Coronary artery (tissue), 2 donors: ENCODE measurements at regions not wholly inside any gene's neighbourhood (a gene's known extent, or its start where the extent isn't known, plus 50 kb on each side); places are given as distances from the start of the nearest gene placed in this dataset.
"Not testable (repeated sequence)": the region's sequence is repeated elsewhere in the genome, so short reads cannot be mapped to it uniquely, and the experiment has no call there.

ENCODE experiments used
- DNase-seq: peaks from one replicate; pipeline ENCODE4 v3.0.0-alpha.2; 2017; ENCODE audit warnings: low spot score
- H3K27ac ChIP-seq, 2 donors: fragments of 200-600 bp; sonication (generic); one replicate each; pipeline ENCODE4 v1.5.1; 2016 to 2019
- H3K4me3 ChIP-seq: fragments of 200-600 bp; sonication (generic); 2 replicates; pipeline ENCODE4 v1.5.1; 2016; ENCODE audit warnings: mild to moderate bottlenecking, moderate library complexity
- CTCF ChIP-seq: fragments of 200-600 bp; sonication (generic); IDR thresholded peaks from one replicate; pipeline ENCODE4 v1.5.1; 2019; ENCODE audit warnings: antibody characterized with exemption

DNA sequence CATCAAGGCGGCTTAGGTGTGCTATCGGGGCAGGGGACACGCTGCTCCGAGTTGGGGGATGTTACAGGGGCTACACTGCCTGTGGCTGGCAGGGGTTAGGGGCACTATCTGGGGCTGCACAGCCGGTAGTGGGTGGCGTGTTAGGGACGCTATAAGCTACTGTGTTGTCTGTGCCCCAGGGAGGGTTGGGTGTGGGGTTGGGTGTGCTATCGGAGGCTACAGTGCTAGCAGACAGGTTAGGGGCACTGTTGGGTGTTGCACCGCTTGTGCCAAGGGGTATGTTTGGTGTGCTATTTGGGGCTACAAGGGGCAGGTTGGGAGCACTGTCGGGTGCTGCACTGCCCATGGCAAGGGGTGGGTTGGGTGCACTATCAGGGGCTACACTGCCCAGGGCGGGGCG, 120.2 kb upstream of the VPREB1 start:
- H3K27ac ChIP-seq, result no peak overlapping the region
- no peak for TF ChIP-seq CTCF
- no peak overlapping the region for H3K4me3 ChIP-seq
- no peak for DNase-seq

DNA sequence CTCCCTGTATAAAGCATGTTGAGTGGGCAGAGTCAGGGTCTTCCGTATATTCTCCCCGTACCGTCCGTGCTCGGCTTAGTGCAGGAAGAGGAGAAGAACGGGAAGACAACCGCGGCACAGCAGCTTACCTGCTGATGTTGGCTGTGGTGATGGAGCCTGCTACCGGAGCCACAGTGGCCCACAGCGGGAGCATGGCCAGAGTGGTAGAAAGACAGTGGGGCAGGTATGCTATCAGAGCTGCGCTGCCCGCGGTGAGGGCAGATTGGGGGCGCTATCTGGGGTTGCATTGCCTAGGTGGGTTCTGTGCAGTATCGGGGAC, 120.7 kb upstream of the VPREB1 start:
- TF ChIP-seq CTCF, result no peak
- no peak overlapping the region for H3K4me3 ChIP-seq
- no peak for DNase-seq

DNA sequence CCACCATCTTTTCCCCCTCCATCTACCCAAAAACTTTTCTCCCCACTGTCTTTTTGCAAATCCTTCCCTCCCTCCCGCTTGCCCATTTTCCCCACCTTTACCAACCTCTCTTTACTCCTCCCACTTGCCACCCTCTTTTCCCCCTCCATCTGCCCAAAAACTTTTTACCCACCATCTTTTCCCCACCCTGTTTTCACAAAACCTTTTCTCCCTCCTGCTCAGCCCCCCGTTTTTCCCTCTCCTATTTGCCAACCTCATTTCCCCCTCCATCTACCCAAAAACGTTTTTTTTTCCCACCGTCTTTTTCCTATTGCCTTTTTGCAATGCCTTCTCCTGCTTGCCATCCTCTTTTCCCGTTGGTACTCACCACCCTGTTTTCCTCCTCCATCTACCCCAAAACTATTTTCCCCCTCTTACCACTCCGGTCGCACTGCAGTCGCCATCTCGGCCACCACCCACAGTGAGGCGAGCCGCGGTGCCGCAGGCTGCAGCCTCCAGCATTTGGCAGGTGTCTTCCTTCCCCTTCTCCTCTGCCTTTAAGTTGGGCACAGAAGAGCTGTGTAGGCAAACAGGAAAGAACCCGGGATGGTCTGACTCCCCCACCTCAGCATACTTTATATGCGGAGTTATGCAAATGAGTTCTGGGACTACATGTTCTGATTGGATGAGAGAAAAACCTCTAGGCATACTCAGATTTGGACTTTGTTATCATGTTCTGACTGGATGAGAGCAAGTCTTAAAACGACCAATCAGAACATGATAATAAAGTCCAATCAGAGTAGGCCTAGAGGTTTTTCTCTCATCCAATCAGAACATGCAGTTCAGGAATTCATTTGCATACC, 121.2 kb upstream of the VPREB1 start:
- no peak for TF ChIP-seq CTCF
- H3K27ac ChIP-seq, result no peak overlapping the region
- no peak for DNase-seq
- H3K4me3 ChIP-seq, result no peak overlapping the region

More for the DNA sequence above, 120.7 kb upstream of the VPREB1 start:
- H3K27ac ChIP-seq, result no peak overlapping the region

DNA sequence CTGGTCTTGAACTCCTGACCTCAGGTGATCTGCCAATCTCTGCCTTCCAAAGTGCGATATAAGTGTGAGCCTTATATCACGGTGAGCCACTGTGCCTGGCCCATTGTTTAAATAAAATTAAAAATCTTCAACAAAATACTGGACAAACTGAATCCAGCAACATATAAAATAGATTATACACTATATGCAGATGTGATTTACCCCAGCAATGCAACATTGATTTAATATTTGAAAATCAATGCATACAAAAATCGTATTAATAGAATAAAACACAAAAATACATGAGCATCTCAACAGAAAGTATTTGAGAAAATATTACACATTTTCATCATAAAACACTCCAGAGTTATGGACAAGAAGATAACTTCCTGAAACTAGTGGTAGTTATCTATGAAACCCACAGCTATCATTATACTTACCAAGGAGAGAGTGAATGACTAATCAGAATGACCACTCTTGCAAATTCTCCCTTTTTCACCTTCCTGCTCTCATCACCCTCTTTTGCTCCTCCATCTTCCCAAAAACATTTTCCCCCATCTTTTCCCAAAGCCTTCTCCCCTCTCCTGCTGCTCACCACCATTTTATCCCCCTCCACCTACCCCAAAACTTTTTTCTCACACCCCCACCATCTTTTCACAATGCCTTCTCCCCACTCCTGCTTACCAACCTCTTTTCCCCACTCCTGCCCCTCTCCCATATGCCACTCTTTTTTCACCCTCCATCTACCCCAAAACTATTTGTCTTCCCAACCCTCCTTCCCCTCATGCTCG, 122.1 kb upstream of the VPREB1 start:
- Histone ChIP-seq H3K27ac (no peak overlapping the region), H3K4me3 (no peak overlapping the region)
- DNase-seq, result no peak
- no peak for TF ChIP-seq CTCF

GRCh38 chr22:22121445-22121844, 123.1 kb upstream of the VPREB1 start:
- TF ChIP-seq CTCF, result no peak
- no peak for DNase-seq
- Histone ChIP-seq H3K4me3 (no peak overlapping the region), H3K27ac (no peak overlapping the region)

- H3K27ac ChIP-seq, result no peak overlapping the region
- no peak for TF ChIP-seq CTCF
- H3K4me3 ChIP-seq, result no peak overlapping the region
- DNase-seq, result no peak
Measured at GRCh38 chr22:22120160-22120559, 124.4 kb upstream of the VPREB1 start.

DNA sequence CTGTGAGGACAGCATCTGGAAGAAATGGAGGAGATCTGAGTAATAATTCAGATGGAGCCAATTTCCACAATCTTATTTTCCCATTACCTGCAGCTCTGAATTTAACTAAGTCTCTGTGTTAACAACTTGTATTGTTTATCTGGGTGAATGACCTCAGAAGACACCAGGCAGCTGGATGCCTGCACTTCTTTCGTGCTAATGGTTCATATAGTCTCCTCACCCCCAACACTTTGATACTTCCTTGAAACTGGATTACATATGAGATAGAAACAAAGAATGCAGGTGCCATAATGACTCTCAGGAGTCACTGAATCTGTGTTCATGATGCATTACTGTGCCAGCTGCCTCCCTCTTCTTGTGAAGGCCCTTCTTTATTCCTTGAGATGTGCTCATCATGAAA, 125.6 kb upstream of the VPREB1 start:
- TF ChIP-seq CTCF, result no peak
- DNase-seq, result no peak
- Histone ChIP-seq H3K4me3 (no peak overlapping the region), H3K27ac (no peak overlapping the region)

DNA sequence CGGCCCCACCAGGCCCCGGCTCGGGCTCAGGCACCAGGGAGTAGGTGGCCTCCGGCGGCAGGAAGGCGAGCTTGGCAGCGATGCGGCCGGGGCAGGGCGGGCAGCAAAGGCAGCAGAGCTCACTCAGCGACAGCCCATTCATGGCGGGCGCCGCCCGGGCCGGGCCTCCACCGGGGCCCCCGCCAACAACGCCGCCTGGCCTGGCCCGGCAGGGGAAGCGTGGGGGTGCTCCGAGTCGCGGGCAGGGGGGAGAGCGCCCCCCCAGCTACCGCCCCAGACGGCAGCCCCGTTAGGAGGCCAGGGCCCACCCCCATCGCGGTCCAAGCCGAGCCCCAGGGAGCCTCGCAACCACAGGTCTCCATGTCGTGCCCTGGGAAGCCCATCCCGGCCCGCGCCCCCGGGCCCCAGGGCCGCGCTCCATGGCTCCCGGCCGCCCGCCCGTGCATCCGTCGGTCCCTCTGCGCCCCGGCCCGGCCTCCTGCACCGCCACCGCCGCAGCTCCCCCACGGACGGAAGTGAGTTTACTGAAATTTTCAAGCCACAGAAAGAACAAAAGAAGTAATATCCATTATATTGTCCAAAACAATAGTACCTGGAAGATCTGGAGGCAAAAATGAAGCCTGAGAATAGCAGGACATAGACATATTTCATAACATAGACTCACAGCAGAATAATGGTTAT, 126.6 kb upstream of the VPREB1 start:
- not testable (repeated sequence) for DNase-seq, H3K4me3 ChIP-seq, H3K27ac ChIP-seq

DNA sequence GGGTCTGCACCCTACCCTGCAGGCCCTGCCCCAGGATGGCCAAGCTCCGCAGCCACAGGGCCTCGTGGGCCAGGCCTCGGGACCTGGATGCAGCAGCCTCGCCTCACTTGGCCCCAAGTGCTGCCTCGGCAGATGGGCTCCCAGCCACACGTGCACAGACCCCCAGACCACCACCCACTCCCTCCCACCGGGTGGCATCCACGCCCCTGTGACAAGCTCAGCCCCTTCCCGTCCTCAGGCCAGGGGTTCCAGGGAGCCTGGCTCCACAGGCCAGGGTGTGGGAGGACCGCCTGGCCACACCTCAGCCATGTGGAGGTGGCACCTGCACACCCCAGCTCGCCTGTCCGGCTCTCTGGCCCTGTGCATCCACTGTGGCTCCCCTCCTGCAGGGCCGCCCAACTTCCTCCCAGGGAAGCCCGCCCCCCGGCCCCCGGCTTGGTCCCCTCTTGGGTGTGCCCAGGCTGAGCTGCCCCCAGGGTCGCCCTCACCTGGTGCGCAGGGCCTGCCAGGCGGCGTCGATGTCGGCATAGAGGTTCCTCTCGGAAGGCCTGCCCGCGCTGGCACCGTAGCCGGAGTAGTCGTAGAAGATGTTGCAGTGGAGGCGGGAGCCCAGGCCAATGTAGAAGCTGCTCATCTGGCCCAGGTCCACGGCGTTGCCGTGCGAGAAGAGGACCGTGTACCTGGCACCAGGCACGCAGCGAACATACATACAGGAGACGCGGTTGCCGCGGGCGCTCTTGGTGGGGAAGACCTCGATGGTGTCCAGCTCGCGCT, 127.4 kb upstream of the VPREB1 start:
- H3K4me3 ChIP-seq, H3K27ac ChIP-seq, DNase-seq: not testable (repeated sequence)
